ENCODE measurements at regions not wholly inside any gene's neighbourhood (a gene's known extent, or its start where the extent isn't known, plus 50 kb on each side); places are given as distances from the start of the nearest gene placed in this dataset.

GRCh38 chr18:28707006-28707405 lies 530.1 kb upstream of the CDH2 start:
- no peak overlapping the region for H3K4me3 ChIP-seq (ENCODE audit: low read depth, low read length)
- TF ChIP-seq, protein P1, sequence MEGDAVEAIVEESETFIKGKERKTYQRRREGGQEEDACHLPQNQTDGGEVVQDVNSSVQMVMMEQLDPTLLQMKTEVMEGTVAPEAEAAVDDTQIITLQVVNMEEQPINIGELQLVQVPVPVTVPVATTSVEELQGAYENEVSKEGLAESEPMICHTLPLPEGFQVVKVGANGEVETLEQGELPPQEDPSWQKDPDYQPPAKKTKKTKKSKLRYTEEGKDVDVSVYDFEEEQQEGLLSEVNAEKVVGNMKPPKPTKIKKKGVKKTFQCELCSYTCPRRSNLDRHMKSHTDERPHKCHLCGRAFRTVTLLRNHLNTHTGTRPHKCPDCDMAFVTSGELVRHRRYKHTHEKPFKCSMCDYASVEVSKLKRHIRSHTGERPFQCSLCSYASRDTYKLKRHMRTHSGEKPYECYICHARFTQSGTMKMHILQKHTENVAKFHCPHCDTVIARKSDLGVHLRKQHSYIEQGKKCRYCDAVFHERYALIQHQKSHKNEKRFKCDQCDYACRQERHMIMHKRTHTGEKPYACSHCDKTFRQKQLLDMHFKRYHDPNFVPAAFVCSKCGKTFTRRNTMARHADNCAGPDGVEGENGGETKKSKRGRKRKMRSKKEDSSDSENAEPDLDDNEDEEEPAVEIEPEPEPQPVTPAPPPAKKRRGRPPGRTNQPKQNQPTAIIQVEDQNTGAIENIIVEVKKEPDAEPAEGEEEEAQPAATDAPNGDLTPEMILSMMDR (conservative IDR thresholded peaks at IDR 0.05; ENCODE audit: low read depth, low read length): no peak
- DNase-seq (ENCODE audit: low read depth): no peak

GRCh38 chr18:28706397-28706796 lies 529.5 kb upstream of the CDH2 start:
- TF ChIP-seq, protein P1 (conservative IDR thresholded peaks at IDR 0.05; ENCODE audit: low read depth, low read length): no peak
- DNase-seq (ENCODE audit: low read depth): no peak
- no peak overlapping the region for H3K4me3 ChIP-seq (ENCODE audit: low read depth, low read length)

GRCh38 chr18:28705482-28705881 lies 528.6 kb upstream of the CDH2 start:
- H3K4me3 ChIP-seq (ENCODE audit: low read depth, low read length): no peak overlapping the region
- TF ChIP-seq, protein P1 (conservative IDR thresholded peaks at IDR 0.05; ENCODE audit: low read depth, low read length): no peak
- no peak for DNase-seq (ENCODE audit: low read depth)

DNA sequence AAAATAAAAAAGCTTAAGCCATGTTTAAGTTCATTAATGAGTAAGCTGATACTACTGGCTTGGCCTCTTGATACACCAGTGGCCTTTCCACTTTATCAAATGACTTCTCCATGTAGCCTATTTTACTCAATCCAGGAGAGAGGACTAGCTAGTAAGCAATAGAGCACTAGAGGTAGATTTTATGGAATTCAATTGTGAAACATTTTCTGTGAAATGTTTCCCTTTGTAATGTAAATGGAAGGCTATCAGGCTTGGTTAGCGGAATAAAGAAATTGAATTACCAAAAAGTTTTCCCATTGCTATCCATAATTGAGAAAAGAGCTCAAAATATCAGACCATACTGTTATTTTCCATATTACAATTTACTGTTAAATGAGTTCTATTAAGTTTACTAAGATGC lies 515.4 kb upstream of the CDH2 start:
- no peak overlapping the region for H3K4me3 ChIP-seq (ENCODE audit: low read depth, low read length)
- DNase-seq (ENCODE audit: low read depth): no peak
- TF ChIP-seq, protein P1 (conservative IDR thresholded peaks at IDR 0.05; ENCODE audit: low read depth, low read length): no peak

DNA sequence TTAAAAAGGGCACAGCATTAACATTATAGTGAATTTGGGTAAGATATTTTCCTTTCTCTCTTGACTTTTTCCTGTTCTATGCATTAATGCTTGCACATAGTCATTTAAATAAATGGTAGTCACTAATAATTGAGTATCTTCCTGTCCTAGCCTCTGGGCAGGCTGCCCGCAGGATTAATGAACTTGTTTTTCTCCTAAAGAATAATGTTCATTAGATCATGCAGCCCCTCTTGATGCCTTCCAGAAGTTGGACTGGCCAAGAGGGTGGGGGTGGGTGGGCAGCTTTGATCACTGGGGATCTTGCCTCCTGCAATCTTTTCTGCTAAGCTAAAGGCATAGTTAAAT lies 514.5 kb upstream of the CDH2 start:
- DNase-seq (ENCODE audit: low read depth): no peak
- TF ChIP-seq, protein P1 (conservative IDR thresholded peaks at IDR 0.05; ENCODE audit: low read depth, low read length): no peak
- no peak overlapping the region for H3K4me3 ChIP-seq (ENCODE audit: low read depth, low read length)

DNA sequence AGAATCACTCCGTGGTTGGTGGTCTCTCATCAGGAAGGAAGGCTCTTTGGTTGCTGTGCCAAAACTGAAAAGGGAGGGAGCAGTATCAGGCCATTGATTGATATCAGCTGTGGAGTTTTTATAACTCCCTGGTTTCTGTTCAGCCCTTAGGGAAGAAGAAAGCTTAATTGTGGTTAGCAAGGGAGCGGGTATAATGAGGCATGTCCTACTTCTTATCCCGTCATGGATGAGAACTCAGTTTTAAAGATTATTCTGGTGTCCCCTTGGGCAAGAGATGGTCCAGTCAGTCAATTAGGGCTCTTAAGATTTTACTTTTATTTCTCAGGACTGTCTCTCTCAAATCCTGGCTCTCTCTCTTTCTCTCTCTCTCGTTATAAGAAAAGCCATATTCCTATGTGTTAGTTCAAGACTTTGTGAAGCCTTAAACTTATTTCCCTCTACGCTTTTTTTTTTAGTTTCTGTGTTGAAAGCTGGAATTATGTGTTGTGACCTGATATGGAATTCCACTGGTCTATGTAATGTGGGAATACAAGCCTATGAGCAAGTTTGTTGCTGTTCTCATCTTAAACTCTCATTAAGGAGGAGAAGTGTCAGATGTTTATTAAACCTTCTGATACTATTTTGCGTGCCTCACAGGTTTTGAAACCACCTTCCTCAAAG lies 514.0 kb upstream of the CDH2 start:
- TF ChIP-seq, protein P1 (conservative IDR thresholded peaks at IDR 0.05; ENCODE audit: low read depth, low read length): no peak
- H3K4me3 ChIP-seq (ENCODE audit: low read depth, low read length): no peak overlapping the region
- no peak for DNase-seq (ENCODE audit: low read depth)

DNA sequence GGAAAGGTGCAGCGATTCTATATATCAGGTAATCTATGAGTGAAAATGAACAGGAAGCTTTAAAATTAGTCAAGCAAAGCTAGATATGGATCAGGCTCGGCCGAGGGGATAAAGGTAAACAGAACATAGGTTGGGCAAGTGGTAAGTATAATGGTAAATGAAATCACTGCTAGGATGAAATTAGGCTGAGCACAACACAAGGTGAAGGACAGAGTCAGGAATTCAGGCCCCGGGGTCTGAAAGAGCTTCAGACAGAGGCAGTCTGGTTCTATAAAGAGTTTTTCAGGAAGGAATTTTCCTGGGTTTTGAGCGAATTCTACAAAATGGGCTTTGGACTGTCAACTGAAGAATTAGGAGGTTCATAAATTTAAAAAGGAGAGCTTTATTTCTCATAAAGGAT lies 513.2 kb upstream of the CDH2 start:
- TF ChIP-seq, protein P1 (conservative IDR thresholded peaks at IDR 0.05; ENCODE audit: low read depth, low read length): no peak
- no peak for DNase-seq (ENCODE audit: low read depth)
- H3K4me3 ChIP-seq (ENCODE audit: low read depth, low read length): no peak overlapping the region
